Endothelial cell of umbilical vein (primary cell): ENCODE measurements at regions not wholly inside any gene's neighbourhood (a gene's known extent, or its start where the extent isn't known, plus 50 kb on each side); places are given as distances from the start of the nearest gene placed in this dataset.

ENCODE experiments used
- BruUV-seq: library from RNA; stranded (reverse); fragments of 400-500 nt; replicated peaks from 2 replicates; lab custom pipeline; 2021; lab: Mats Ljungman, UMichigan
- CTCF ChIA-PET: fragments of 300-600, 350-600 bp; sonication (Branson Sonifier 250); formaldehyde crosslinking; loops from one replicate; lab custom pipeline; 2021; ENCODE audit warnings: antibody characterized with exemption, inconsistent platforms; lab: Charles Lee
- POLR2A ChIA-PET: fragments of 300-600, 350-600 bp; sonication (Branson Sonifier 250); formaldehyde crosslinking; loops from one replicate; lab custom pipeline; 2021; ENCODE audit warnings: antibody characterized with exemption, inconsistent platforms; lab: Charles Lee
- DNase-seq: peaks from one replicate; pipeline ENCODE4 v3.0.0-alpha.2; 2011; ENCODE audit warnings: low read depth, low spot score
- FAIRE-seq: peaks from 2 replicates; lab custom pipeline; 2011; peaks lifted over from hg19 to GRCh38; lab: Jason Lieb, UNC
- H2AFZ ChIP-seq: 2 replicates; pipeline ENCODE4 v1.6.0; 2012; ENCODE audit warnings: low read depth, low read length, control low read depth, inconsistent platforms
- H3K27ac ChIP-seq: 2 replicates; pipeline ENCODE4 v1.5.1; 2011; ENCODE audit warnings: low read depth, mild to moderate bottlenecking, control low read depth, low read length, moderate library complexity; ENCODE audit not compliant: insufficient read depth
- H3K27me3 ChIP-seq, 2 experiments: 2 replicates each; pipeline versions ENCODE4 v1.6.0 to v1.6.1; 2011; ENCODE audit warnings: low read length in 2 of 2, mixed read lengths in 1 of 2; ENCODE audit not compliant: control insufficient read depth in 2 of 2, insufficient read depth in 2 of 2
- H3K36me3 ChIP-seq, 2 experiments: 2 replicates in 1 of 2; 3 replicates in 1 of 2; pipeline ENCODE4 v1.5.1; 2011; ENCODE audit warnings: low read length in 2 of 2, mild to moderate bottlenecking in 1 of 2, moderate library complexity in 1 of 2; ENCODE audit not compliant: control insufficient read depth in 2 of 2, insufficient read depth in 2 of 2; ENCODE audit errors: extremely low read depth in 1 of 2
- H3K4me1 ChIP-seq: 3 replicates; pipeline ENCODE4 v1.5.1; 2011; ENCODE audit warnings: mild to moderate bottlenecking, low read length; ENCODE audit not compliant: control insufficient read depth, insufficient read depth; ENCODE audit errors: extremely low read depth
- H3K4me2 ChIP-seq: 2 replicates; pipeline ENCODE4 v1.6.1; 2011; ENCODE audit warnings: low read length, control low read depth, mixed read lengths; ENCODE audit not compliant: insufficient read depth
- H3K4me3 ChIP-seq, 3 experiments: fragments of 200-600 bp in 1 of 3; sonication (generic), shearing (Covaris generic) in 1 of 3; replicated peaks in 1 of 3; 2 replicates each; pipeline ENCODE4 v1.5.1; 2011 to 2016; ENCODE audit warnings: control low read depth in 3 of 3, low read length in 3 of 3, mild to moderate bottlenecking in 2 of 3, inconsistent platforms in 1 of 3, low read depth in 1 of 3, moderate library complexity in 1 of 3; ENCODE audit not compliant: insufficient read depth in 1 of 3
- H3K79me2 ChIP-seq: 2 replicates; pipeline ENCODE4 v1.6.0; 2012; ENCODE audit warnings: low read length, inconsistent platforms; ENCODE audit not compliant: control insufficient read depth, insufficient read depth
- H3K9ac ChIP-seq: replicated peaks from 2 replicates; pipeline ENCODE3; 2011; ENCODE audit warnings: low read length, control low read depth; ENCODE audit not compliant: insufficient read depth; ENCODE audit errors: extremely low read depth
- H3K9me1 ChIP-seq: replicated peaks from 3 replicates; pipeline ENCODE4 v1.6.0; 2011; ENCODE audit warnings: mild to moderate bottlenecking, low read length; ENCODE audit not compliant: control insufficient read depth, insufficient read depth; ENCODE audit errors: extremely low read depth
- H3K9me3 ChIP-seq: replicated peaks from 2 replicates; pipeline ENCODE4 v1.5.1; 2012; ENCODE audit warnings: low read length, inconsistent platforms; ENCODE audit not compliant: control insufficient read depth, insufficient read depth
- H4K20me1 ChIP-seq: replicated peaks from 2 replicates; pipeline ENCODE3; 2011; ENCODE audit warnings: mild to moderate bottlenecking, low read length; ENCODE audit not compliant: control insufficient read depth, insufficient read depth; ENCODE audit errors: extremely low read depth
- EZH2 ChIP-seq: IDR thresholded peaks from 2 replicates; pipeline ENCODE4 v1.6.1; 2012; ENCODE audit warnings: borderline replicate concordance, low read depth, mild to moderate bottlenecking, moderate library complexity, low read length, inconsistent platforms; ENCODE audit not compliant: severe bottlenecking
- FOS ChIP-seq: IDR thresholded peaks from 2 replicates; pipeline ENCODE4 v1.6.1; 2011; ENCODE audit warnings: mild to moderate bottlenecking, low read length, moderate library complexity, borderline replicate concordance; ENCODE audit not compliant: insufficient read depth
- GATA2 ChIP-seq: IDR thresholded peaks from 2 replicates; pipeline ENCODE4 v1.7.0; 2011; ENCODE audit warnings: low read depth, mild to moderate bottlenecking, moderate library complexity, mixed read lengths, low read length; ENCODE audit not compliant: insufficient read length, insufficient read depth
- JUN ChIP-seq: IDR thresholded peaks from 2 replicates; pipeline ENCODE4 v1.6.1; 2011; ENCODE audit warnings: borderline replicate concordance, low read depth; ENCODE audit not compliant: insufficient read length, insufficient read depth
- MAX ChIP-seq: IDR thresholded peaks from 2 replicates; pipeline ENCODE4 v1.6.1; 2011; ENCODE audit not compliant: insufficient read depth, insufficient read length
- MYC ChIP-seq: IDR thresholded peaks from one replicate; pipeline ENCODE4 v1.6.1; 2011; ENCODE audit warnings: mild to moderate bottlenecking, low read depth, low read length
- POLR2A ChIP-seq: IDR thresholded peaks from 2 replicates; pipeline ENCODE4 v1.6.1; 2012; ENCODE audit warnings: low read depth, mild to moderate bottlenecking, control low read depth, low read length
- POLR2AphosphoS5 ChIP-seq: IDR thresholded peaks from 2 replicates; pipeline ENCODE4 v1.6.1; 2012; ENCODE audit warnings: low read depth, mild to moderate bottlenecking, control low read depth, low read length, moderate library complexity; ENCODE audit not compliant: insufficient read depth
- dilution Hi-C: fragments of 300-500 bp; cut with MboI; formaldehyde crosslinking; loops from one replicate; pipeline ENCODE4 v1.15.0; 2019; ENCODE audit warnings: low sequenced_read_pairs; ENCODE audit not compliant: extremely low pct_ligation_motif_present
- intact Hi-C: fragments of 100-400 bp; cut with micrococcal nuclease; formaldehyde crosslinking; loops from one replicate; pipeline ENCODE4 v1.10.0; 2022
- TF ChIP-seq, protein P1 (sequence below), 2 donors: IDR thresholded peaks; 1 replicate in 1 of 2; 2 replicates in 1 of 2; pipeline ENCODE4 v1.5.1; 2011; ENCODE audit warnings: low read length in 2 of 2, mild to moderate bottlenecking in 2 of 2, moderate library complexity in 2 of 2, control low read depth in 1 of 2, inconsistent platforms in 1 of 2, low read depth in 1 of 2; ENCODE audit not compliant: insufficient read depth in 1 of 2; ENCODE audit errors: extremely low read depth in 1 of 2

DNA sequence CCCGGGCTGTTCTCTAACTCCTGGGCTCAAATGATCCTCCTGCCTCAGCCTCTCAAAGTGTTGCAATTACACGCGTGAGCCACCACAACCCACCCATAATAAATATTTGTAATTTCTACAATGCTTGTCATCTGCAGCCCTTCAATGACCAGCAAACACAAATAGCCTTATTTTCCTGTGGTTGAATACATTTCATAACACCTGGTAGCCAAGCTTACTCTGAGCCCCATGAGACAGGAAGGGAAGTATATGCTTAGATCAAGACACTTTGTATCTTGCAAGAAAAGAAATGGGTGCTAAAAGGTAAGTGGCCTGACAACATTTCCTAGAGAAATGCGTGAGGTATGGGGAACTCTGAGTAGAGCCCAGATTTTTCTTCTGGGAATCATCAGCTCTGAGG is 56.9 kb upstream of the PDGFRA start:
- dilution Hi-C loops: no loop called here
- CTCF ChIA-PET: no interaction called here

More for the DNA sequence above, 56.9 kb upstream of the PDGFRA start:
- BruUV-seq: no TSS peak
- intact Hi-C loops: no loop called here
- TF ChIP-seq MAX (no peak), JUN (no peak), MYC (no peak), FOS (no peak), POLR2A (no peak), POLR2AphosphoS5 (no peak), GATA2 (no peak), EZH2 (no peak)
- TF ChIP-seq, protein P1, sequence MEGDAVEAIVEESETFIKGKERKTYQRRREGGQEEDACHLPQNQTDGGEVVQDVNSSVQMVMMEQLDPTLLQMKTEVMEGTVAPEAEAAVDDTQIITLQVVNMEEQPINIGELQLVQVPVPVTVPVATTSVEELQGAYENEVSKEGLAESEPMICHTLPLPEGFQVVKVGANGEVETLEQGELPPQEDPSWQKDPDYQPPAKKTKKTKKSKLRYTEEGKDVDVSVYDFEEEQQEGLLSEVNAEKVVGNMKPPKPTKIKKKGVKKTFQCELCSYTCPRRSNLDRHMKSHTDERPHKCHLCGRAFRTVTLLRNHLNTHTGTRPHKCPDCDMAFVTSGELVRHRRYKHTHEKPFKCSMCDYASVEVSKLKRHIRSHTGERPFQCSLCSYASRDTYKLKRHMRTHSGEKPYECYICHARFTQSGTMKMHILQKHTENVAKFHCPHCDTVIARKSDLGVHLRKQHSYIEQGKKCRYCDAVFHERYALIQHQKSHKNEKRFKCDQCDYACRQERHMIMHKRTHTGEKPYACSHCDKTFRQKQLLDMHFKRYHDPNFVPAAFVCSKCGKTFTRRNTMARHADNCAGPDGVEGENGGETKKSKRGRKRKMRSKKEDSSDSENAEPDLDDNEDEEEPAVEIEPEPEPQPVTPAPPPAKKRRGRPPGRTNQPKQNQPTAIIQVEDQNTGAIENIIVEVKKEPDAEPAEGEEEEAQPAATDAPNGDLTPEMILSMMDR (IDR thresholded peaks at IDR 0.05; ENCODE audit: extremely low read depth in 1 of 2, insufficient read depth in 1 of 2, low read depth in 1 of 2, low read length in 2 of 2): no peak
- Histone ChIP-seq H4K20me1 (no peaks in the 10 kb centered on the region), H3K79me2 (no peaks in the 10 kb centered on the region), H3K27me3 (peaks cover 2% of the 10 kb centered on the region in 2 experiments), H3K4me2 (no peak overlapping the region), H3K4me3 (no peak overlapping the region), H3K9me1 (no peaks in the 10 kb centered on the region), H3K27ac (no peak overlapping the region), H3K36me3 (no peaks in the 10 kb centered on the region), H2AFZ (no peak overlapping the region), H3K9me3 (no peaks in the 10 kb centered on the region), H3K9ac (no peak overlapping the region), H3K4me1 (no peaks in the 10 kb centered on the region)
- FAIRE-seq (no peak), DNase-seq (no peak)
- POLR2A ChIA-PET: no interaction called here
